Left hindlimb (tissue), 1 donor: ENCODE measurements at regions not wholly inside any gene's neighbourhood (a gene's known extent, or its start where the extent isn't known, plus 50 kb on each side); places are given as distances from the start of the nearest gene placed in this dataset.

Experiments
- DNase-seq: peaks from one replicate; pipeline ENCODE4 v3.0.0-alpha.2; 2018

DNA sequence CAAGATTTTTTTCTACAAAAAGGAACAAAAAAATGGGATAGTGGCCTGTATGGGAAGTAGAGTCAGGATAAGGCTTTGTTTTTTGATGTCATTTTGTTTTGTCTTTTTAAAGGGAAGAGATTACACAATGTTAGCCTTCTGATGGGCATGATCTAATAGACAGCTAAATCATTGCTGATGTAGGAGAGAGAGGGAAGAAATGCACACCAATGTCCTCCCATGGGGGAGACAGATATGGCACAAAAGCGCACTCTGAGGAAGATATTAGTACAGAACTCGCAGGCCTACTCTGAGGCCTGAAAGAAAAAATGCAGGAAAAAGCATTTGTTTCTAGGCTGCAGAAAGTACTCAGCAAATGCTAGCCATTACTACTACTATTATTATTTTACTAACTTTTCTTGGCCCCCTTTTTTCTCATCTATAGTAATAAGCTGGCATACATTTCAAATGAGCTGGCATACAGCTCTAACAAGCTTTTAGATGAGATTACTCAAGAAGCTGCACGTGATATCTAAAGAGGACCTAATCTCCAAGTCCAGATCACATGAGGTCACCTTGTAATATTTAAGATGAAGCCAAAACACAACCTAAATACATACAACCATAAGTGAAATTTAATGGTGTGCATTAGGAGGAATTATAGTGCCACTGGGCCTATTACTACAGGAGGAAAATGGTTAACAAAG, 269.4 kb upstream of the TANK start:
- DNase-seq = no peak

DNA sequence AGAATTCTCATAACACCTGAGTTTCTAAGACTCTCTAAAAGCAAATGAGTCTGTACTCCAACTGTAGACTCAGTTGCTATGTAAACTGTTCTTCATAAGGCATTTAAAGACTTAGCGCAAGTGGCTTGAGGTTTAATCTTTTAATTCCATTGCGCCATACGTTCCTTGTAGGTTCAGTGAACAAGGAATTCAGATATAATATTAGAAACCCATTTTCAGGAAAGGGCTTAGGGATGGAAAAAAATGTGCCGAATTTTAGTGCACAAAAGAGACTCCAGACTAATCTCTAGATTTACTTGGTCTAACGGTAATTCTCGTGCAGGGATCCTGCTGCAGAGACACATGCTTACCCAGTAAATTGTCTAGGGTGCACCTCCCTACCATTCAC, 268.9 kb upstream of the TANK start:
- DNase-seq = no peak

GRCh38 chr2:160892204-160892603, 268.0 kb upstream of the TANK start:
- DNase-seq = no peak

DNA sequence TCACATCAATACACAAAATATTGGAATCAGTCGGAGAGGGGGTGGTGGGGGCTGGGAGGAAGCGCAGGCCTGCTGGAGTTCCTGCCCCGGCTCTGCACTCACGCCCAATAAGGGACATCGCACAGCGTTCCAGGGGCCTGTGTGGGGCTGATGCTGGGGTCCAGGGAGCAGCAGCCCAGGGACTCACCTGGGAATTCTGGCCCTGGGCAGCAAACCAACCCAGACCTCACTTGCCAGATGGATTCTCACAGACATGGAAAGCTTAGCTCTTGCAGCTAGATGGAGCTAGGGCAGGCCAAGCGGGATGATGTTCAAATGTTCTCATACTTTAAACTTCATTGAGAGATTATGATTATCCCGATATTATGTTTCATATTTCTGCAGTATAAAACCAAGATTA, 266.6 kb upstream of the TANK start:
- no peak for DNase-seq

DNA sequence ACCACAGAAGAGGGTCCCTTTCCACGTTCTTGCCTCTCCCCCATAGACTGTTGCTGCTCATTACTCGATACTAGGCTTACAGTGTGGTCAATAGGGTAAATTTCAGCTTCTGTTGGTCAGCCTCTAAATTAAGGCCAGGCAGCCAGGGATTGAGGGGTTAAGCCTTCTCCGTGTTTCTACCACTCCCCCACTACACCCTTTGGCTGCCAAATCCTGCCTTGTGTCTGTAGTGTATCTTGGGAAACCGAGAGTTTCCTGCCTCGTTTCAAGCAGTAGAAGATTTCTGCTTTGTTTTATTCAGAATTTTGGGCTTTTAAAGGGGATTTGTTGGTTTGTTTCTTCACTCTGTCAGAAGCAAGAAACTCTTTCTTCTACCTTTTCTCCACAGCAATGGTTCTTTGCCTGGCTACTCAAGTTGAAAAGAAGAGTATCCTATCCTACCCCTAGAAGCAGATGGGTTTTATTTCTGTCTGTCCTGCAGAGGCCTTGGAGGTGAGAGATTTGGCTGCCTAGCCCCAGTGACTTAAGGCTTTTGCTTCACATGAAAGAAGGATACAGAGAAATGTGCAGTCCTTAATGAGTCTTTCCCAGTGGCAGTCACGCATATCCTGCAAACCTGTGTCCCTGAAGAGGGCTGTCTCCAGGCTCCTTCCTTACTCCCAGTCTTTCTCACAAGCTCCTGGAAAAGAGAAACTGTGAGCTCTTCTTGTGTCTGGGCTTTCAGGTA, 261.5 kb upstream of the TANK start:
- no peak for DNase-seq

DNA sequence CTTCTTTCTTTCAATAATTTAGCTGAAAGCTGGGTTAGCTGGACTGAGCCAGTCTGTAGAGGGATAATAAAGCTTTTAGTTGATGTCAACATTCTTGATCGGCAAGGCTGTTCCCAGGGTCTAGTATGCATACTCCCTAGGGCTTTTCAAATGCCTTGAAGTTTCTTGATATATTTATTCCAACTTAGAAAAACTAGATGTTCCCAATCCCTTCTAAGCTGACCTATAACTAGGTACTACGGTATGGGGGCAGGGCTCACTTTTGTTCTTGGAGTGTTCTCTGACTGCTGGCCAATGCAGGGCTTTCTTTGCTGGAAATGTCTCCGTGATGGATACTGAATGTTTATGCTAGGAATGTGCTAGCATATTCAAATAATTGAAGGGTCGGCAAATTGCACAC, 258.6 kb upstream of the TANK start:
- DNase-seq = no peak

DNA sequence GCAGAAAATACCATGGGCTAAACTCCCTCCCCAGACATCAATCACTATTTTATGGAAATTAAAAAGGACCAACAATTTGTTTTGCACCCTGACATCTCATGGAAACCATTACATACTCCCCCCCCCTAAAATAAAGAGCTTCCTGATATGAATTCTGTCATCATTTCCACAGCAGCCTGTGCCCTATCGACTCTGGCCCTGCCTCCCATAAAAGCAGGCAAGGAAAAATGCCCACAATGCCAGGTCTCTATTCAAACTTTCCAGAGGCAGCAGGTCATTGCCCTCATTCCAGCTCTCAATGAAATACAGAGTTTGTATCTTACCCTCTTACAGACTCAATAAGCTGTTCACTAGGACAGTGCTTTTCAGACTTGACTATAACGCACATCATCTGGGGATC, 254.4 kb upstream of the TANK start:
- no peak for DNase-seq

DNA sequence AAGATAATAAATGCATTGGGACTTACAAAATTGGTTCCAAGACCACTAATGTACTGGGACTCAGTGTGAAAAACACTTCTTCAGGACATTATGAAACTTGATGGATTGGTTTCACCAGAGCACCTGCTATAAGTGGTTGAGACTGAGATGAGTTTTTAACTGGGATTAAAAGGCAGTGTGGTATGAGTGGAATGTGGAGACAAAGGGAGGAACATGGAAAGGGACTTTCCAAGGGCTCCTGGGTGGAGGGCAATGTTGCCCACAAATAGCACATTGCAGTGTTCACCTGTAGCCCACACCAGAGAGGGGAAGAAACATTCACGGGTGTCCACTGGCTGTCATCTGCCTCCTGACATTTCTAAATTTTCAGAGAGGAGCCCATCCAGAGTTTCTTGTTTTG, 253.3 kb upstream of the TANK start:
- no peak for DNase-seq

DNA sequence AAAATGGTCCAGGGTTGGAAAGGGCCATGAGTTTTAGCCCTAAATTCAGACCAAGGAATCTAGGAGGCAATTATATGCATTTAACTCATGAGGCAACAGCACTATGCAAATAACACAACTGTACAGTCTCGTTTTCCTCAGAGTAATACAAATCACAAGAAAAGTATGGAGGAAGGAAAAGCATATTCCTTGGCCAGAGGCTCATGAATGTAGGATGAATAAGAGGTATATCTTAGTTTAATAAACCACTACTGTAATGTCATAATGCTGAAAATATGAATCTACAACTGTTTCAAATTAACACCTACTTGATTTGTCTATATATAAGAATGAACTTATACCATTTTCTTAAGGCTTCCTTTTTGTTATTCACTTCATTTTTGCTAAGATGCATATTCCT, 252.5 kb upstream of the TANK start:
- DNase-seq = no peak

DNA sequence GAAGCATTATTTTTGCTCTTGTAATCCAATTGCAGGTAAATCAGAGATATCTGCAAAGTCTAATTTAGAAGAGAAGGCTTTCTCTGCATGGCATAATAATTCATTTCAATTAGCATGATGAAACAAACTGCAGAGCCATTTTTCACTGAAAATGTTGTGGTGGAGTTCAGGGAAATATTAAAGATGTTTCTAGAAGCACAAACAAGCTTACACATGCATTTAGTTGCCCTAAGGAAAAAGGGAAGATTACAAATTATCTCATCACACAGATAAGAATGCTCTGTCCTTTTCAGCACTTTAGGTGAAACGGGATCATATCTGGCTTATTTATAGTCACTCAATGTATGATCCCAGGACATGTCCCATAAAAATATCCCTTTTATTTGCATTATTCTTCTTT, 252.1 kb upstream of the TANK start:
- DNase-seq = no peak

DNA sequence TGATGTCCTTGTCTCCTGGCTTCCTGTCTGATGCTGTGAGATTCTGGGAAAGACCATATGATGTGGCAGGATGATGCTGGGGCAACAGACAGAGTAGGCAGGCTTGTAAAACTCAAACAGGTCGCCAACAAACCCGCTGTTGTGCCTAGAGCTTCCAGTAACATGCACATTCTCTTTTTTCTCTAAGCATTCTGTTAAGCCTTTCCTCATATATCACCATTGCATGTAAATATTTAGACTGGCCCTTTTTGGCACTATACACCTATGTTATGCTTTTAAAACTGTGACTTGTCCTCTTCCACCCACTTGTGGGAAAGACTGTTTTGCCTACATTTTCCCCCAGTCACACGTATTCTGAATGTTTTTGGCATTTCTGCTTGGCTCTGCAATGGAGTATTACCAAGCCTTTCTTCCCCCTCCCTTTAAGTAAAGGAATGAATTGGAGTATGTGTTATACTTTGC, 250.4 kb upstream of the TANK start:
- DNase-seq = no peak

GRCh38 chr2:160910681-160911080, 249.5 kb upstream of the TANK start:
- no peak for DNase-seq

DNA sequence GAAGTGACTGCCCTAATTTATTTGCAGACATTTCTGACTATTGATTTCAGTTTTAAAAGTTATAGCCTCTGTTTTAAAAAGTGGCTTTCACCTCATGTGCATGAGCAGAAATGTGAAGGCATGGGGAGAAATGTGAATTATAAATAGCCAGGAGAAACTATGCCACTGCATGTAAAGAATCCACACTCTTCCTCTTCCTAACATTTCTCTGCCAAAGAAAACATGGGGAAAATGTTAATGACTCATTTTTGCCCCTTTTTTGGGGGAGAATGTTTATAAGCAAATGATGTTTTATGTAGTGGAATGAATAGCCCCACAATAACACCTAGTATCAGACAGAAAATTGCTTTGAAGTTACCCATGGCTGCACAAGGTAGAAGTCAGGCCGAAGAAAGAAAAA, 249.0 kb upstream of the TANK start:
- no peak for DNase-seq

GRCh38 chr2:160912276-160912675, 248.0 kb upstream of the TANK start:
- DNase-seq = no peak

DNA sequence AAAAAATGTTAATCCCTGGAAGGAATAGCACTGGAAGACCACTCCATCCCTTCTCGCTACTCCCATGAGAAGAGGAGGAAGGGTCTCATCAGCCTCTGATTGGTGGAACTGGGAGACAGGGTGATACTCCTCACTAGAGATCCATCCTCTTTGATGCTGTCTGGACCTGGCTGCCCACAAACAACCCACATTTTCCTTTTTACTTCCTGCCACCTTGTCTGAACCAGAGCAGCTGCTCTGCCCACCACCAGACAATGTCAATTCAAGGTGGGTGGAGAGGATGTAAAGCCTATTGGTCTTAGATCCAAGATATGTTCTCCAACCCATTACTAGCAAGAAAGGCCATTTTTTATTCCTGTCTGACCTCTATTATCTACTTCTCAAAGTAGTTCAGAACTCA, 246.9 kb upstream of the TANK start:
- no peak for DNase-seq

DNA sequence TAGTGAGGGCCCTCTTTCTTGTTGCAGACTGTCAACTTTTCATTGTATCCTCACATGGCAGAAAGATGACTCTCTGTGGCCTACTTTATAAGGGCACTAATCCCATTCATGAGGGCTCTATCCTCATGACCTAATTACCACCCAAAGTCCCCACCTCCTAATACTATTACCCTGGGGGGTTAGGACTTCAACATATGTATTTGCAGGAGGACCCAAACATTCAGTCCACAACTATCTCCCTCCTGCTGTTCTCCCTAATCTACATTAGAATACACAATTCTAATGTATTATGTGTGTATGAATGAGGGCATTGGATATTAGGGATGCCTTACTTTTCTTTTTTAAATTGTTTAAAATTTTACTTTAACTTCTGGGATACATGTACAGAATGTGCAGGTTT, 246.0 kb upstream of the TANK start:
- DNase-seq = no peak

- DNase-seq = no peak
Observed at GRCh38 chr2:160916300-160916699, 243.9 kb upstream of the TANK start.

DNA sequence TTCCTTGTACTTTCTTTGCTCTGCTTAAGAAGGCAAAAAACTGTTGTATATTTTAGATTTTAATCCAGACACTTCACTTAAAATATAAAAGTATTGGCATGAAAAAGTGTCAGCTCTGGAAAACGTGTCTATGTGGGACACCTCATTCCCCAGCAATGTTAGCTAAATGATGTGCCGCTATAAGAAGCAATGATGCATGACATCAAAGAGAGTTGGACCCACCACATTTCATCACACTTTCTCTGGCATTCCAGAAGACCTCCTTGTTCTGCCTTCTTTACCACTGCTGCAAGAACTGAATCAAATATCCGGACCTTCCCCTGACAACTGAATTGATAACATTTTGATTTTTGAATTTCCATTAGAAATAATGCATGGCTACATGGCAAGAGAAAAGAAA, 242.4 kb upstream of the TANK start:
- no peak for DNase-seq

- no peak for DNase-seq
Observed at GRCh38 chr2:160918258-160918657, 242.0 kb upstream of the TANK start.

DNA sequence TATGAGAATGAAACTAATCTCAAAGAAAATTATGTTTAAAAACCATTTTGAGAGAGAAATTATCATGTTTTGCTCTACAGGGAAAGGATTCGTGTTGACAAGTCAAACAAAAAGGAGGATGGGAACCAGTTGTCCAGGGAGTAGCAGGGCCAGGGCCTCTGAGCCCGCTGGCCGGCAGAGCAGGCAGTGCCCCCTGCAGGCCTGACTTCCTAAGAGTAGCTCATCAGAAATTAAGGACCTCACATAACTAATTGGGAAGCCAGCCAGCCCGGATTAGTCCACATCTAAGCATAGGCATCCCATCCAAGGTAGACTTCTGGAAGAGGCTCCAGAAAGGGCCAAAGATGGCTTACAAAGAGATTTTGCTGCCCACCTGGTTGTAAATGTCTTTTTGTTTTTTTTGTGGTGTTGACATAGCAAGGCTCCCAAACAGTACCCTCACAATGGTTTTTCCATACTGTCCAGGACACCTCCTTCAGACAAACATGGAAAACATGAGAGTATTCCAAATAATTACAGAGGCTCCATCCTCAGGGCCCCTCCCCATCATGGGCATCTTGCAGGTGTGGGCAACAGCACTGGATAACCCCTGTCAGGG, 241.2 kb upstream of the TANK start:
- DNase-seq = no peak

GRCh38 chr2:160920061-160920460, 240.2 kb upstream of the TANK start:
- no peak for DNase-seq

DNA sequence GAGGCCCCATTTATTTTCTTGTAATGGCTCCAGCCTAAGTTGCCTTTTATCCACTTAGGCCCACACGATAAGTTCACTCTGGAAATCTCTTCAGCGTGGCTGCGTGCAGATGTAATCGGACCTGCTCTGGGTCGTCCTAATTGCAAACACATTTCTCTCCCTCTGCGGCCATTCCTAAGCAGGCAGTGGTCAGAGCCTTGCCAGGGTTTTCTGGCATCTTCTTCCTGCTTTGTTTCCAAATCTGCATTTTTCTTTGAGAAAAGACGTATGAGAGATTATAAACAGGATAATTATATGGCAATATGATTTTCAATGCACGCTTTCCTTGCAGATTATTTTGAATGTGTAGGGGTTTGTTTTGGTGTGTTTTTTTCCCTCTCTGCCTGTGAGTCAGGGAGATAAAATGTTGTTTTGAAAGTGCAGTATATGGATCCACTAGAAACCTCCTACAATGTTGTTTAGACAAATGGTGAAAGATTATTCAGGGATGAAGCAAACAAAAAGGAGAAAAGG, 239.4 kb upstream of the TANK start:
- peak; percentile 90 for DNase-seq

GRCh38 chr2:160921386-160921964, 238.8 kb upstream of the TANK start:
- no peak for DNase-seq

- no peak for DNase-seq
Observed at GRCh38 chr2:160924936-160925353, 235.3 kb upstream of the TANK start.
